Gastrocnemius medialis (tissue), 4 donors: ENCODE measurements at regions not wholly inside any gene's neighbourhood (a gene's known extent, or its start where the extent isn't known, plus 50 kb on each side); places are given as distances from the start of the nearest gene placed in this dataset.

ENCODE experiments used
- ATAC-seq, 2 donors: fragments of 150-250 bp; one replicate each; pipeline ENCODE4 v1.9.1; 2016
- DNase-seq, 2 donors: peaks; one replicate each; pipeline ENCODE4 v3.0.0-alpha.2; 2019
- H3K27ac ChIP-seq, 4 donors: fragments of 200-600 bp; sonication (generic); 1 replicate in 1 of 4; 2 replicates in 3 of 4; pipeline ENCODE4 v1.5.1; 2016 to 2018; ENCODE audit warnings: mild to moderate bottlenecking in 2 of 4, moderate library complexity in 1 of 4
- H3K27me3 ChIP-seq, 3 donors: fragments of 200-600 bp; sonication (generic) in 2 of 3; 1 replicate in 1 of 3; 2 replicates in 2 of 3; pipeline versions ENCODE4 v1.5.1 to v1.6.0; 2016 to 2019; ENCODE audit warnings: mild to moderate bottlenecking in 1 of 3, moderate library complexity in 1 of 3
- H3K36me3 ChIP-seq, 2 donors: fragments of 200-600 bp; sonication (generic) in 1 of 2; one replicate each; pipeline ENCODE4 v1.5.1; 2017 to 2018
- H3K4me1 ChIP-seq, 2 donors: fragments of 200-600 bp; sonication (generic) in 1 of 2; one replicate each; pipeline ENCODE4 v1.5.1; 2016 to 2017; ENCODE audit warnings: mild to moderate bottlenecking in 2 of 2
- H3K4me3 ChIP-seq, 4 donors: fragments of 200-600 bp; sonication (generic) in 3 of 4; 1 replicate in 1 of 4; 2 replicates in 3 of 4; pipeline ENCODE4 v1.5.1; 2016 to 2019; ENCODE audit warnings: mild to moderate bottlenecking in 2 of 4
- H3K9me3 ChIP-seq, 3 donors: fragments of 200-600 bp; sonication (generic) in 2 of 3; 1 replicate in 1 of 3; 2 replicates in 2 of 3; pipeline ENCODE4 v1.5.1; 2016 to 2019
- POLR2A ChIP-seq, 2 donors: fragments of 450-650 bp; IDR thresholded peaks; one replicate each; pipeline ENCODE4 v1.6.1; 2017; ENCODE audit warnings: antibody characterized with exemption in 2 of 2, mild to moderate bottlenecking in 2 of 2, moderate library complexity in 2 of 2
- in situ Hi-C, 4 donors: fragments of 200-750 bp; cut with MboI; loops; one replicate each; pipeline versions ENCODE4 v1.15.0 to v1.8.0; 2017; ENCODE audit warnings: low sequenced_read_pairs in 4 of 4
- intact Hi-C: fragments of 100-400 bp; cut with DNase I; formaldehyde crosslinking; loops from one replicate; pipeline ENCODE4 v1.15.1; 2023; ENCODE audit warnings: low total_unique reads
- TF ChIP-seq, protein P1 (sequence below), 5 experiments: fragments of 450-650 bp in 3 of 5; fragments of 200-600 bp in 2 of 5; sonication (generic) in 2 of 5; IDR thresholded peaks in 4 of 5; conservative IDR thresholded peaks in 1 of 5; 1 replicate in 4 of 5; 2 replicates in 1 of 5; pipeline ENCODE4 v1.5.1; 2016 to 2019; ENCODE audit warnings: antibody characterized with exemption in 5 of 5, mild to moderate bottlenecking in 3 of 5, moderate library complexity in 3 of 5

DNA sequence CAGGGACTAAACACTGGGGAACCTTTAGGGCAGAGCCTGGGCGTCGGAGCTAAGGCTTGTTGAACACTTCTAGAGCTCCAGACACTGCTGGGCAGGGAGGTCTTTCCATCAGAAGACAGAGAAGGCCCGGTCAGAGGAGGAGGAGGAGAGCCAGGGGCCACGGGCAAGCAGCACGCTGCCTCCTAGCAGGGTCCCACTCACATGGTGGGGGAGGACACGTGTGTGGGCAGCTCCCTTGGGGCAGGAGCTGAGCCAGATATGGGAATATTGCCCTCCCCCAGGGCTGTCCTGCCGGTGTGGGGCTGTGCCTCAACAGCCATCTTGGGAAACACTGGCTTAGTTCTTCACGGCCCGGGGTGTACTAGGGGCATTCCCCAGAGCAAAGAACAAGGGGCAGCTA lies 89.6 kb upstream of the TLE3 start:
- in situ Hi-C loops = loop anchor here in 1 of 4 donors (25.0 kb wide), 1 partner anchor 100 kb away; the partner anchor contains the start of gene TLE3
- intact Hi-C loops = no loop called here

DNA sequence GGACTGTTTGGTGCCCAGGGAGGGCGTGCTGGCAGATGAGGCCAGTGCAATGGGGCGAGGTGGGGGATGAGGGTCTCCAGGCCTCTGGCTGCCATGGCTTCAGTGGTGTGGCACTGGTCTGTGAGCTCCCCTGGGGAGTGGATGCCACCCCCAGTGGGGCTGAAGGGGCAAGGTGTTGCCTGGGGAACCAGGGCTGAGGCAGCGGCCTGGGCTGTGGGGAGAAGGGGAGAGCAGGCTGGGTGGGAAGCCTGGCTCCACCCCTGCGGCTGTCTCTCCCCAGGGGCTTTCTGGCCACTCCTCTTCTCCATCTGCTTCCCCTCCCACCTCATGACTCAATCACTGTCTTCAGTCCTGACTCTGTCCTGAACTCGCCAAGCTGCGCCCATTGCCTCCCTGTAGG lies 88.4 kb upstream of the TLE3 start:
- TF ChIP-seq, protein P1, sequence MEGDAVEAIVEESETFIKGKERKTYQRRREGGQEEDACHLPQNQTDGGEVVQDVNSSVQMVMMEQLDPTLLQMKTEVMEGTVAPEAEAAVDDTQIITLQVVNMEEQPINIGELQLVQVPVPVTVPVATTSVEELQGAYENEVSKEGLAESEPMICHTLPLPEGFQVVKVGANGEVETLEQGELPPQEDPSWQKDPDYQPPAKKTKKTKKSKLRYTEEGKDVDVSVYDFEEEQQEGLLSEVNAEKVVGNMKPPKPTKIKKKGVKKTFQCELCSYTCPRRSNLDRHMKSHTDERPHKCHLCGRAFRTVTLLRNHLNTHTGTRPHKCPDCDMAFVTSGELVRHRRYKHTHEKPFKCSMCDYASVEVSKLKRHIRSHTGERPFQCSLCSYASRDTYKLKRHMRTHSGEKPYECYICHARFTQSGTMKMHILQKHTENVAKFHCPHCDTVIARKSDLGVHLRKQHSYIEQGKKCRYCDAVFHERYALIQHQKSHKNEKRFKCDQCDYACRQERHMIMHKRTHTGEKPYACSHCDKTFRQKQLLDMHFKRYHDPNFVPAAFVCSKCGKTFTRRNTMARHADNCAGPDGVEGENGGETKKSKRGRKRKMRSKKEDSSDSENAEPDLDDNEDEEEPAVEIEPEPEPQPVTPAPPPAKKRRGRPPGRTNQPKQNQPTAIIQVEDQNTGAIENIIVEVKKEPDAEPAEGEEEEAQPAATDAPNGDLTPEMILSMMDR (IDR thresholded peaks at IDR 0.05 in 4 of 5, conservative IDR thresholded peaks at IDR 0.05 in 1 of 5) = no peak
- no peak for TF ChIP-seq POLR2A (IDR thresholded peaks at IDR 0.05)
- no peak overlapping the region for H3K27ac ChIP-seq
- H3K4me3 ChIP-seq = no peak overlapping the region
- H3K9me3 ChIP-seq = peaks cover 0 to under 1% (median 0%) of the 10 kb centered on the region in 3 donors
- H3K4me1 ChIP-seq = peaks cover 0 to 4% of the 10 kb centered on the region in 2 donors
- H3K36me3 ChIP-seq = no peaks in the 10 kb centered on the region
- no peak for ATAC-seq
- no peaks in the 10 kb centered on the region for H3K27me3 ChIP-seq
- in situ Hi-C loops = loop anchor here in 1 of 4 donors (25.0 kb wide), 1 partner anchor 99 kb away; the partner anchor contains the start of gene TLE3
- DNase-seq = no peak
- intact Hi-C loops = no loop called here

More for the DNA sequence above, 89.6 kb upstream of the TLE3 start:
- H3K9me3 ChIP-seq = peaks cover 0 to 9% (median 0%) of the 10 kb centered on the region in 3 donors
- peaks cover 0 to 4% of the 10 kb centered on the region in 2 donors for H3K4me1 ChIP-seq
- H3K27ac ChIP-seq = no peak overlapping the region
- no peaks in the 10 kb centered on the region for H3K27me3 ChIP-seq
- no peak for ATAC-seq
- H3K4me3 ChIP-seq = no peak overlapping the region
- no peaks in the 10 kb centered on the region for H3K36me3 ChIP-seq
- no peak for DNase-seq
- TF ChIP-seq POLR2A (IDR thresholded peaks at IDR 0.05) = no peak

- Histone ChIP-seq H3K36me3 (no peaks in the 10 kb centered on the region), H3K27ac (no peak overlapping the region), H3K4me1 (peaks cover 0 to 4% of the 10 kb centered on the region in 2 donors), H3K27me3 (no peaks in the 10 kb centered on the region), H3K4me3 (no peak overlapping the region), H3K9me3 (no peaks in the 10 kb centered on the region)
- in situ Hi-C loops = loop anchor here in 1 of 4 donors (25.0 kb wide), 1 partner anchor 98 kb away; the partner anchor contains the start of gene TLE3
- TF ChIP-seq, protein P1 (IDR thresholded peaks at IDR 0.05 in 4 of 5, conservative IDR thresholded peaks at IDR 0.05 in 1 of 5) = no peak
- no peak for TF ChIP-seq POLR2A (IDR thresholded peaks at IDR 0.05)
- DNase-seq (no peak), ATAC-seq (no peak)
- intact Hi-C loops = no loop called here
These were observed 87.6 kb upstream of the TLE3 start for GRCh38 chr15:70185251-70185711.

GRCh38 chr15:70182858-70183695 lies 85.4 kb upstream of the TLE3 start:
- no peak overlapping the region for H3K4me3 ChIP-seq
- DNase-seq (no peak), ATAC-seq (peak; percentile 88 to 94)
- intact Hi-C loops (no loop called here), in situ Hi-C loops (loop anchor here in 1 of 4 donors (25.0 kb wide), 1 partner anchor 96 kb away; the partner anchor contains the start of gene TLE3)
- no peaks in the 10 kb centered on the region for H3K9me3 ChIP-seq
- no peaks in the 10 kb centered on the region for H3K27me3 ChIP-seq
- TF ChIP-seq POLR2A (IDR thresholded peaks at IDR 0.05) = no peak
- TF ChIP-seq, protein P1 (IDR thresholded peaks at IDR 0.05 in 4 of 5, conservative IDR thresholded peaks at IDR 0.05 in 1 of 5) = no peak
- H3K4me1 ChIP-seq = peaks cover 0 to 4% of the 10 kb centered on the region in 2 donors
- H3K27ac ChIP-seq = no peak overlapping the region
- H3K36me3 ChIP-seq = no peaks in the 10 kb centered on the region

- Histone ChIP-seq H3K4me1 (peaks cover 0 to 4% of the 10 kb centered on the region in 2 donors), H3K9me3 (no peaks in the 10 kb centered on the region), H3K36me3 (no peaks in the 10 kb centered on the region), H3K27ac (no peak overlapping the region), H3K4me3 (no peak overlapping the region), H3K27me3 (no peaks in the 10 kb centered on the region)
- in situ Hi-C loops = loop anchor here in 1 of 4 donors (25.0 kb wide), 1 partner anchor 94 kb away; the partner anchor contains the start of gene TLE3
- TF ChIP-seq, protein P1 (IDR thresholded peaks at IDR 0.05 in 4 of 5, conservative IDR thresholded peaks at IDR 0.05 in 1 of 5) = no peak
- TF ChIP-seq POLR2A (IDR thresholded peaks at IDR 0.05) = no peak
- intact Hi-C loops = no loop called here
- ATAC-seq (no peak), DNase-seq (no peak)
These were observed 84.0 kb upstream of the TLE3 start for GRCh38 chr15:70181626-70182255.
